HG02623 (cell line): ENCODE measurements at regions not wholly inside any gene's neighbourhood (a gene's known extent, or its start where the extent isn't known, plus 50 kb on each side); places are given as distances from the start of the nearest gene placed in this dataset.

Experiments used
- ATAC-seq: cut with Tn5 transposase; IDR thresholded peaks from one replicate; pipeline ENCODE4 v1.9.1; 2021; ENCODE audit warnings: moderate library complexity; ENCODE audit not compliant: unreplicated experiment

DNA sequence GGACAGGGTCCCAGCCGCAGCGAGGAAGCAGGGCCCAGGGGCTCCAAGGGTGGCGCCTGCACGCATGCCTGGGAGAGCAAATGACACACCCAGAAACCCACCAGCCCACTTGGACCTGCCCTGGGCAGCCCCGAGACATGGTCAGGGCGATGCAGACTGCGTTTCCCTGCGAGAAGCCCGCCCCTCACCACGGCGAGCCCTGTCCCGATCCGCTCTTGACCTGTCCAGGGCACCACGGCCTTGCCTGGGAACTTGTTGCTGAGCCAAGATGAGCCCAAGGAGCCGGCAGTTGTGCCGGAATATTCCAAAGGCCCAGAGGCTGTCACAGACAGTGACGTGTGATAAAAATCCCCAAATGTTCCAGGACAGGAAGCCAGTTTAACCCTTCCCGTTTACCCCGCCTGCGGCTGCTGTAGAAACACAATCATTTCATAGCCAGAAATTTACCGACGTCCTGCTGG, 78.1 kb downstream of the SIK1 start:
- ATAC-seq, result no peak

DNA sequence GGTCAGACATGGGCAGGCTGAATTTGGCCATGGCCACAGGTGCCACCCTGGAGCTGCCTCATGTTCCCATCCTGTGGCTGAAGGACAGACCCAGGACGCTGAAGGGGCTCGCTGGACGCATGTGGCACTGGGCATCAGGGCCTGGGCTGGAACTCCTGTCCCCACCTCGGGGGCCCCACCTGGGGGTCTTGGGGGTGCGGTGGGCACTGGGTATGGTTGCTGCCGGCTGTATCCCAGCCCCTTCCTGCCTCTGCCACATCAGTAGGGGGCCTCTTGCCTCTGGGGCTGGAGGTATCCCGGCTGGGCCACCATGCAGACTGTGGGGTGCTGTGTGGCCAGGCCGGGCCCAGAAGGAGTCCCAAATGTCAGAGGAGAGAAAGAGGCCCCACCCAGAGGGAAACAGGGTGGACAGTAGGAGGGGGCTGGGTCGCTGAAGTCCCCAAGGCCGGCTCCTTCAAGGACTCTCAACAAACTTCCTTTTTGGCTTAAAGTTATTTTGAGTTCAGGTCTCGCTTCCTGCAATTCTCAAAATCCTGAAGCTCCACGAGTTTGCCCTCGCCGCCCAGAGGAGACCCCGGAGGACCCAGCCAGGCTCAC, 78.7 kb downstream of the SIK1 start:
- ATAC-seq, result no peak

DNA sequence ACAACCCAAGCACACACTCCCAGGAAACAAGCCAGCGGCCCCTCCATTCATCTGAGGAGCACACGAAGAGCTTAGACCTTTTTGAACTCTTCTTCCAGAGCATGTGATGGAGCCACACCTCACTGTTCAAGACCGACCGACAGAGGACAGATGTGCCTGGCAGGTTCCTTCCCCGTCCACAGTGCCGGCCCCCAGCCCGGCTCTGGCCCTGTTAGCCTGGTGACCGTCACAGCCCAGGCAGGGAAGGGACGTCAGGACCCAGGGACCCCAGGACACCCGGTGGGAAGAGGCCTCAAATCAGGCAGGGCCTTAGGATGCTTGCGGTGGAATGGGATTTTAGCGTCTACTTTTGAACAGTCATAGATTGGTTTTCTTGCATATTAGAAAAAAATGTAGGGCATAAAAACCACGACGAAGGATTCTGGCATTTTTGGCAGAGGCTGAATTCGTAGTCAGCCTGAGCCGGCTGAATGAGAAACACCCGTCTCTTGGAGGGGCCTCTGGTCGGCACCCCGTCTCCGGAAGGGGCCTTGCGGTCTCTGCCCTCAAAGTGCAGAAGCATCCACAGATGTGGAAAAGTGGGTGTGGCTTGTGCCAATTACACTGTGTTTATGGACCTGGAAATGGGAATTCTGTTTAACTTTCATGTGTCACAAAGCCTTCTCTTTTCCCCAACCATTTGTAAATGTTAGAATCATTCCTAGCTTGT, 79.3 kb downstream of the SIK1 start:
- no peak for ATAC-seq

DNA sequence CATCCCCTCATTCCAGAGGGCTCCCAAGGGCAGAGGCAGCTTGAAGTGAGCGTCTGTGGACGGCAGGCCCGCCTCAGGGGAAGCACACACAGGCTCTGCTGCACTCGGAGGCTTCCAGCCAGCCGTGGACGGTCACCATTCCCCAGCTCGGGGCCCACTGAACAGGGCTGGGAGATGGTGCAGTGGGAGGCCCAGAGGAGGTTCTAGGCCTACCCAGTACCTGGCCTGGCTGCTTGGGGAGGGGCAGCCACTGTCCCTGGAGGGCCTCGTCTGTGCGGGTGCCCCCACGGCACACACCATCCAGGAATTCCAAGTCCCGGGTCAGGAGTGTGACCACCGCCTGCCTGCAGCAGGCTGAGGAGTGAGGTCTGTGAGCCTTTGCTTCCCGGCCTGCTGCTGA, 80.4 kb downstream of the SIK1 start:
- no peak for ATAC-seq

DNA sequence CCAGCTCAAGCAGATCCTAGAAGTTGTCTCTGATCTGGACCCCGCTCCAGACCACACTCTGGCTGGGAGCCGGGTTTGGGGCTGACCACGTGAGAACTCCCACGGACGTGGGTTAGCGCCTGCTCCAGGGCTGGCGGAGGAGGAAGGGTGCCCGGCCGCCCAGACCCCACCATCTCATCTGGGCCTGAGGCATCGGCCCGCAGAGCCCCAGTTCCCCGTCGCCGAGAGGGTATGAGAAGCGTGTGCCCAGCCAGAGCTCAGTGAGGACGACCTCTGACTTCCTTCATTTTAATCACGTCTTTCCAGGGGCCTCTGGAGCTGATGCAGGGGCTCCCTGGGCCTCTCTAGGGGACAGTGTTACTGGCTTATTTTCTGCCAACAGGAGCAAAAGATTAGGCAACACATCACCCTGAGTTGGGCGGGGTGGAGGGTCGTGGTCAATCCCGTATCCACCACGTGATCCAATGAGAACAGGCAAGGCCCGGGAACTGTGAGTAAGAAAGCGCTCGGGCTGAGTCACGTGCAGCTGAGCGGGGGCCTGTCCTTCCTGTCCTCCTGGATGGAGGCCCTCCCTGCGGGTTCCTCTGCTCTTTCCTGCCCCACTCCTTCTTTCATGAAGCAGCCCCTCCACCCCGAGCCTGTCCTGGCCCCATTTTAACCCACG, 81.1 kb downstream of the SIK1 start:
- ATAC-seq, result no peak

DNA sequence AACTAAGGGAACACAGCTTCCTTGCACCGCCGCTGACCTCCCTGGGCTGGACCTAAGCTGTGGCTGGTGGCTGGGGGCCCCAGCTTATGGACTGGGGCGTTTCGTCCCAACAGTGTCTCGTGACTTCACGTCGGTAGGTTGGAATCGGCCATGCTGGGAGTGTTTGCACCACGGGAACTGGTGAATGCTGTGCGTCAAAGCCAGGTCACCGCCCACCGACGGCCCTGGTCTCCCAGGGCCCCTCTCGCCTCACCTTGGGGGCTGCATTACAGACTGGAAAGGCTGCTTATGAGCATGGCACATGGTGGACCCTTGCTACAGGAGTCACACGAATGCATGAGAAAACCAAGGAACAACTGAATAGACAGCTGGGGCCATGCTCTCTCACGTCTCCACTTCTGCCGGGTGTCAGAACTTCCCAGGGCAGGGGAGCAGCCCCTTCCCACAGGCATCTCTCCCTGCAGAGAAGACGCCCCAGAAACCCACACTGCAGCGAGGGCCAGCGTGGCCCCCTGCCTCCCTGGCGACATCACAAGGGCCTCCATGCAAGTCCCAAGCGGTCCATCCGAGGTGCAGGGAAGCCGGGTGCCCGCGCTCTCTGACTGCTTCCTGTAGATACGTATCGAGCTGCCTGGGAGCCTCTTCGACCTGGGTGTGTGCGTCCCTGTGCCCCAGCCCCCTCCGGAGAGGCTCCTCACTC, 81.7 kb downstream of the SIK1 start:
- no peak for ATAC-seq

DNA sequence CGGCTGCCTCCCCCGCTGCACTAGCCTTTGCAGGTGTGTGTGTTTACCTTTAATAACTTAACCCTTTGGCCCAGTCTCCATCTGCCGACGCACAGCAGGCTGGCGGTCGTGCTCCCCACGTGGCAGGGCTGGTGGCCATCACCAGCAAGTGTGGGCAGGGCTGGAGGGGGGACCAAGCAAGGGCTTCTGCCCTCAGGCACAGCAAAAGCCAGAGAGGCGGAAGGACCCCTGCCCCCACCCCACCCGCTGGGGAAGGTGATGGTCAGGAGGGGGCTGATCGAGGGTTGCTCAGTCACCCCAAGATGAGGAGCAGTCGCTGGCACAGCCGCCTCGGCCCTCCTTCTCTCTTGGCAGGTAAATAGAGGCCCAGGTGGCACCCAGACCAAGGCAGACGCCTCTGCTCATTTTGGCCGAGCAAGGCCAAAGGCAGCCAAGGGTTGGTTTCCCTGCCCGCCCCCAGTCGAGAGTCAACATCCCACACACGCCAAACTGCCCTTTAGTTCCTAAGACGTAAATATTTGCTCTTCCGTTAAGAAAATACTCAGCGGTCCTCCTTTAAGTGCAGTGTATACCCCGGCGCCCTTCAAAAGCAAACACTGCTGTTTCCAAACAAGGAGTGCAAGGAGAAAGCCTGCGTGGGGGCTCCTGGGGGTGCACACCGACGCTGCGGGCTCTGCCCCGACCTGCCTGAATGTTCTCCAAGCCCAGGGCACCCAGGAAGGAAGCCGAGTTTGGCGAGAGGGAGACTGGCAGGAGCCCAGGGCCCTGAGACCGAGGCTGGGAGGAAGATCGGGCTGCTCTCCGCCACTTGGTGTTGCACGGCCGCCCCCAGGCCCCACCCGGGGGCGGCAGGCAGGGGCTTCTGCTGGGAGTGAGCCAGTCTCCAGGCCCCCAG, 82.7 kb downstream of the SIK1 start:
- ATAC-seq, result no peak

DNA sequence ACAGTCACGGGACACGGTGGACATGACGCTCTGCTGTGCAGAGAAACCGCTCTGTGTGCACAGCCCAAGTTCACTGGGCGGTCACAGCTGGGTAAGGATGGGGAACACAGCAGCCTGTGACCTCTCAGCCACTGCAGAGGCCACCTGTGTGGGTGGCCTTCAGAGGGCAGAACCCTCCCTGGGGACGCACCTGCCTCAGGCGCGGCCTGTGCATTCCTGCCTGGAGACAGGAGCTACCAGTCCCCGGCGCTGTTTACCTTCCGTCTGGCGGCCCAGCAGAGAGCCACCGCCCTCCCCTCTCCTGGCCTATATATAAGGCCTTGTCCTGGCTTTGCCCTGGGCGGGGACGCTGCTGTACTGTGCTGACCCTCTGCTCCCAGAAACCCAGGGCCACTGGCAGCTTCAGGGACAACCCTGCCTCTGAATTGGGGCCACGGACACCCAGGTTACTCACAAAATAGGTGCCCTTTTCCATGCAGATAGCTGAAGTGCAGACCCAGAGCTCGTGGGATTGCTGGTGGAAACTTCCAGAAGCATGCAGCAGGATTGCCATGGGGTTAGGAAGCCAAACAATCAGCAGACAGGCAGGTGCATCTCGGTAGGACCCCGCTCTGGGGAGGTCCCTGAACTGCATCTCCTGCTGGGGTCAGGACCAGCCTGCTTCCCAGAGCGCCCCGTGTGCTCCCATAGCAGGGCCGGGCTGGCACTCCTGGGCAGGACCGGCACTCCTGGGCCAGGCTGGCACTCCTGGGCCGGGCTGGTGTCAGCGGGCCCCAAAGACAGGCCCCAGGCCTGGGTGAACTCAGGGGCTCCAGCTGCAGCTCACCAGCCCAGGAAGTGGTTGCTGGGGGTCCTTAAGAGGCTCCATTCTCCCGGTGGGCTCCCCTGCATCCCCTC, 83.6 kb downstream of the SIK1 start:
- no peak for ATAC-seq

DNA sequence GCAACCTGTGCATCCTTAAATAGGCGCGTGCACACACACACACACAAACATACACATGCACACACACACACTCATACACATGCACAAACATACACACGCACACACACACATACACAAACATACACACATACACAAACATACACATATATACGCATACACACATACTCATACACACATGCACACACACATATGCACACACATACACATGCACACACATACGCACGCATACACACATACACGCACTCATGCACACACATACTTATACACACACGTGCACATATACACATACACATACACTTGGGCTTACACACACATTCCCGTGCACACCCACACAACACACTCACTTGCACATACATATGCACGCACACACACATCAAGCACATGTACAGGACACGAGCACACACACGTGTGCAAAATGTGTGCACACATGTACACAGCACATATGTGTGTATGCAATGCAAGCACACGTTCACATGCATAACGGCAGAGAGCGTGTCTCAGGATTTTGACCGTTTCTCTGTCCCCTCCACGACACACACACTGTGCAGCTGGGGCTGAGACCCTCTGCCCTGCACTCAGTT, 84.5 kb downstream of the SIK1 start:
- no peak for ATAC-seq

DNA sequence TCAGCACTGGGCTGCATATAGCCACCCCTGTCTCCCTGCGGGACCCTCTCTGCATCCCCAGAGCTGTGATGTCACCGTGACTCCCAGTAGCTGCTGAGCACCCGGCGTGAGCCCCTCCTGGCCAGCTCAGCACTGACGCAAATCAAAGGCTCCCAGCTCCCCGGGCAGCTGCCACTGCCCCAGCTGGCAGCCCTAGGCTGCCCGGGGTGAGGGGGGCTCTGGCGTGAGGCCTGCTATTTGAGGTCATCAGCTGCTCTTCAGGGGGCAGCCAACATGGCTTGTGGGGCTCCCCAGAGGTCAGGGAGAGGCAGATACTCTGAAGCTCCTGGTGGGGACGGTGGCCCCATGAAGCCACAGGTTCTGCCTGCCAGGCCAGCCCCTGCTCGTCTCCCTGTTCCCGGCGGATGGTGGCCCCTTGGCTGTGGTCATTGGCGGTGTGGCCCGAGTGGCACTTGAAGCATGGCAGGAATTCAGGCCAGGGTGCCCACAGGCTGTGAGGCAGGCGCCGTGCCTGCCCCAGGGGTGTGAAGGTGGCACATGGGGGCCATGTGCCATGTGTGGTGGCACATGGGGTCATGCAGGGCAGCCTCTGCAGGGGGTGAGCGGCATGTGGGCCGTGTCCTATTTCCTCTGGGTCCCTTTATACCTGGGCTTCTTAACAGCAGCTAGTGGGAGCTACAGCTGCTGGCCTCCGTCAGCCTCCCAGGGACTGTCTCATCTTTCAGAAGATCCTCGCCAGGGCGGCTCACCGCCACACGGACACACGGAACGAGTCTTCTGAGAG, 85.4 kb downstream of the SIK1 start:
- no peak for ATAC-seq

DNA sequence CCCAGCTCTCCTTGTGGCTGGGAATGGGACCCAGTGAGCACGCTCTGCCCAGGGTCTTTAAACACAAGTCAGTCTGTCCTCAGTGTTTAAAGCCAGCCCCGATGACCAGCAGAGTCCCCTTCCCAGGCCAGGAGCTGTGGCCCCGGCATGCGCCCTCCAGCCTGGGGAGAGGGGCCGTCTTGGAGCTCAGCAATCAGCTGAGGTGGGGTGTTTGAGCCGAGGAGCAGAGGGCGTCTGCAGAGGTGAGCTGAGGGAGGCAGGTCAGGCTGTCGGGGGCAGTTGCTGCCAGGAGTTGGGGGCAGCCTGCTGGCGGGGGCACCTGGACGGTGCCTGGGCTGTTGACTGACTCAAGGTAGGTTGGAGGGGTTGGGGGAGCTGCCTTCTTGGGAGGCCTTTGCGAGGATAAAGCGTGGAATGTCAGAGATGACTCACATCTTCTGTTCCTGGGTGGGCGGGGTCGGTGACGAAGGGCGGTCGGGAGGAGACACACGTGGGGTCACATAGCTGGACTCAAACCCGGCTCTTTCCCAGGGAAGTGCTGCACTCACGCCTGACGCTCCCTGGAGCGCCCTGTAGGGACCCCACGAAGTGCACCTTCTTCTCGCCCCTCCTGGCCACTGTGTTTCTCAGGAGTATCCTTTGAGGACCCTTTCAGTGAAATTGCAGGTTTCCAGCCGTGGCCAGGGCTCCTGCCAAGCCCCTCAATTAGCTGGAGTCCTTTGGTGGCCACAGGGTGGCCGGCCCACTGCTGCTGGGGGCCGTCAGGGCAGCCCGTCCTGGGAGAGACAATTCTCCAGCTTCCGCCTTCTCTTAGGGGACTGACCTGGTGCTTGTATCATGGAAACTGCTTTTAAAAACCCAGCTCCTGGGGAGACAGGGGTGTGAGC, 86.2 kb downstream of the SIK1 start:
- no peak for ATAC-seq

DNA sequence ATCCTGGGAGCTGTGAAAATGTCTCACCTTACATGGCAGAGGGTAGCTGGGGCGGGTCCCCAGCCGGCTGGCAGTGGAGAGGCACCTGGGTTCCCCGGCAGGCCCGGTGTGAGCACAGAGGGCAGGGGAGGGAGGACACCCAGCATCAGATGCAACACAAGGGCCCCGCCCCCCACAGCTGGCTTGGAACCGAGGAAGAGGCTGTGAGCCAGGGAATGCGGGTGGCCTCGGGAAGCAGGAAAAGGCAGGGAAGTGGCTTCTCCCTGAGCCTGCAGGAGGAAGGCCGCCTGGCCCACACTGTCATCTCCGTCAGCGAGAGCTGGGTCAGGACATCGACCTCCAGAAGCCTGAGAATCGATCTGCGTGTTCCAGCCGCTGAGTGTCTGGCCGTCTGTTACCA, 87.3 kb downstream of the SIK1 start:
- no peak for ATAC-seq

DNA sequence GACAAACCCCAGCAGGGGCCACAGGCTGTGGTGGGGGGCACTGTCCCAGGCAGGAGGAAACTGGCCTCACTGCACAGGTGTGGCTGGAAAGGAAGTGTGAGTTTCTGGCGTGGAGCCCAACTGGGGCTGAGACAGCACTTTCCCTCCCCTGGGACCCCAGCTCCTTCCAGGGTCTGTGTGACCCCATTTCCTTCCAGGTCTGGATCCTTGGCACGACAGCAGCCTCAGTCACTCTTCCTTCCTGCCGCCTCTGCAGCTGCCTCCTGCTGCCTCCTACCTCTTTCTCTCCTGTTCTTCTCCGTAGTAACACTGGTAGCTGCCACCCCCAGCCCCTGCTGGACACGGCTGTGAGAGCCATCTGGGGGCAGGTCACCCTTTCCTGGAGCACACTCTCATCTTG, 88.0 kb downstream of the SIK1 start:
- ATAC-seq, result no peak

DNA sequence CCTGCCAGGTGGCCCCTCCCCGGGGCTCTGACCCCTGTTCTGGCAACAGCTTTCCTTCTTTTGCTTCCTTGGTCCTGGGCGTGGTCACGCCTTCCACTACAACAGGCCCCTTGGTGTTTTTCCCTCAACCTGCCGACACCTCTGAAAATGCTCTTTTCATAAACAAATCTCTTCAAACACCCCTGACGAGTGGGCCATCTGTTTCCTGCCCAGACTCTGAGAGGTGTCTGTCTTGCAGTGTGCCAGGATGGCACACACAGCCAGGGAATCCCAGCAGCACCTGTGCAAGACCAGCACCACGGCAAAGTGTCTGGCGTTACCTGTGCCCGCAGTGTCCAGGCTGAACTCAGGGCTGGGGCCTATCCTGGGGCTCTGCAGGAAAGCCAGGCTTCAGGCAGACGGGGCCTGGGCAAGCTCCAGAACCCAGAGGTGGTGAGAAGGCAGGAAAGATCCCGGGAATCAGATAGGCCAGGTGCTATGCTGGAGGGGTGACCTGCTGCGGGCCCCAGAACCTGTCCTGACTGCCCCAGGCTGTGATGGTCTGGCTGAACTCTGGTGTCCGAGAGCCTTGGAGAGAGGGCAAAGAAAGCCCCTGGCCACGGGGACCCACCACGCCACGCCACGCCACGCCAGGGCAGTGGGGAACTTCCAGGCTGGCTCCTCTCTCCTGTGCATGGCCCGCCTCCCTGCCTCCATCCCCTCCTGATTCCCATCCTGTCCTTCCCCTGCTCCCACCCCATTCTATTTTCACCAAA, 88.9 kb downstream of the SIK1 start:
- no peak for ATAC-seq

DNA sequence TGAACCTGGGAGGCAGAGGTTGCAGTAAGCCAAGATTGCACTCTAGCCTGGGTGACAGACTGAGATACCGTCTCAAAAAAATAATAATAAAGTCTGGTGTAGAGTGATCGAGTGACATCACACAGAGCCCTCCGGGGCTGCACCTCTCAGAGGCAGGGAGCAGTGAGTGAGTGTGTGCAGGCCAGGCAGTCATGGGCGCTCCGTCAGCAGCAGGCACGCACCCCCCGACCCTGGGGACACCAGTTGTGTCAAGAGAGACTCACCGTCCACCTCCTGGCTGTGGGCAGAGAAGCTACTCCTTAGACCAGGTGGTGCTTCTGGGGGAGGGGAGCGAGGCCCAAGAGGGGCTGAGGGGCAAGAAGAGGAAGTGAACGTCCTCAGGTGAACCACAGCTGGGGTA, 91.8 kb downstream of the SIK1 start:
- ATAC-seq, result no peak

DNA sequence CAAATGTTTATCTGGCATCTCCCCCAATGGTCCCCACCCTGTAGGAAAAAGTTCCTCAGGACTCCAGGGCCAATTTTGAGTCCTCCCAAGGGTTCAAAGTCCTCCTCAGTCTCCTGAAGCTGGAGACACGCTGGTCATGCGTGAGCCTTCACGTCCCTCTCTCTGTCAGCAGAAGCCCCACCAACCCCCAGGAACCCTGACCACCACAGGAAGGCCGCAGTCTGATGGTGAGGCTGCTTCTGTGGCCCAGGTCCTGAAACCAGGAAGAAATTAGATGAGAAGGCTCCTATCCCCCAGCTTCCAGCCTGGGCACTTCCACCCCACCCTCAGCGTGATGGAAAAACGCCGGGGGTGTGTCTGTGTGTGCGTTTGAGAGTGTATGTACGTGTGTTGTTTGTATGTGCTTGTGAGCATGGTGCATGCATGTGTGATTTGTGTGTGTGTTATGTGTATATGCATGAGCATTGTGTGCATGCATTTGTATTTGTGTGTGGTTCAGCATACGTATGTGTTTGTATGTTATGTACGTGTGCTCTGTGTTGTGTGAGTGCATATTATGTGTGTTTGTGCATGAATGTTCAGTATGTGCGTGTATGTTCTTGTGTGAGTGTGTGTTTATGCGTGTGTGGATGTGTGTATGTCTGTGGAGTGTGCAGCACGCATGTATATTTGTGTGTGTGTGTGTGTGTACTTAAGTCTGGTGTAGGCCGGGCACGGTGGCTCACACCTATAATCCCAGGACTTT, 92.5 kb downstream of the SIK1 start:
- no peak for ATAC-seq
